MM.1S (cell line): ENCODE measurements at regions not wholly inside any gene's neighbourhood (a gene's known extent, or its start where the extent isn't known, plus 50 kb on each side); places are given as distances from the start of the nearest gene placed in this dataset.

Source experiments
- DNase-seq: peaks from one replicate; pipeline ENCODE4 v3.0.0-alpha.2; 2015
- H2AFZ ChIP-seq: fragments of 300-600 bp; sonication (generic); 2 replicates; pipeline ENCODE4 v1.6.0; 2016; ENCODE audit warnings: antibody characterized with exemption, low read length
- H3F3A ChIP-seq: fragments of 300-600 bp; sonication (generic); 2 replicates; pipeline ENCODE4 v1.6.1; 2016; ENCODE audit warnings: mild to moderate bottlenecking, antibody characterized with exemption, low read length, moderate library complexity, mixed read lengths; ENCODE audit not compliant: insufficient read depth
- H3K27ac ChIP-seq: fragments of 300-600 bp; sonication (generic); 2 replicates; pipeline ENCODE4 v1.5.1; 2016; ENCODE audit warnings: mild to moderate bottlenecking, low read length
- H3K27me3 ChIP-seq: fragments of 300-600 bp; sonication (generic); replicated peaks from 2 replicates; pipeline ENCODE4 v1.6.0; 2016; ENCODE audit warnings: low read length; ENCODE audit not compliant: insufficient read depth
- H3K36me3 ChIP-seq: fragments of 300-600 bp; sonication (generic); replicated peaks from 2 replicates; pipeline ENCODE4 v1.6.1; 2016; ENCODE audit warnings: mild to moderate bottlenecking, low read length, mixed read lengths; ENCODE audit not compliant: insufficient read depth
- H3K4me1 ChIP-seq: fragments of 300-600 bp; sonication (generic); 2 replicates; pipeline ENCODE4 v1.6.1; 2016; ENCODE audit warnings: low read length, mixed read lengths
- H3K4me2 ChIP-seq: fragments of 300-600 bp; sonication (generic); 2 replicates; pipeline ENCODE4 v1.6.0; 2016; ENCODE audit warnings: low read depth, low read length
- H3K4me3 ChIP-seq: fragments of 300-600 bp; sonication (generic); 2 replicates; pipeline ENCODE4 v1.5.1; 2016; ENCODE audit warnings: low read length, mixed read lengths
- H3K79me2 ChIP-seq: fragments of 300-600 bp; sonication (generic); 2 replicates; pipeline ENCODE4 v1.6.1; 2016; ENCODE audit warnings: mixed run types, low read length, mixed read lengths
- H3K9ac ChIP-seq: fragments of 300-600 bp; sonication (generic); 2 replicates; pipeline ENCODE4 v1.6.1; 2016; ENCODE audit warnings: low read length, mixed read lengths
- H3K9me2 ChIP-seq: fragments of 300-600 bp; sonication (generic); replicated peaks from 2 replicates; pipeline ENCODE4 v1.6.1; 2016; ENCODE audit warnings: mild to moderate bottlenecking, low read length, mixed read lengths; ENCODE audit not compliant: insufficient read depth
- H3K9me3 ChIP-seq: fragments of 300-600 bp; sonication (generic); replicated peaks from 2 replicates; pipeline ENCODE4 v1.6.1; 2016; ENCODE audit warnings: mild to moderate bottlenecking, low read length, mixed read lengths; ENCODE audit not compliant: insufficient read depth
- H4K20me1 ChIP-seq: fragments of 300-600 bp; sonication (generic); 2 replicates; pipeline ENCODE4 v1.6.1; 2016; ENCODE audit warnings: mild to moderate bottlenecking, low read length, moderate library complexity, mixed read lengths; ENCODE audit not compliant: insufficient read depth
- CTCF ChIP-seq: fragments of 300-600 bp; sonication (generic); IDR thresholded peaks from 2 replicates; pipeline ENCODE4 v1.5.1; 2016; ENCODE audit warnings: antibody characterized with exemption, low read length, mixed read lengths
- EZH2 ChIP-seq: fragments of 300-600 bp; sonication (generic); optimal IDR thresholded peaks from 2 replicates; pipeline ENCODE3; 2017; ENCODE audit warnings: low read depth, mild to moderate bottlenecking, antibody characterized with exemption, low read length, mixed read lengths
- EZH2phosphoT487 ChIP-seq: fragments of 300-600 bp; sonication (generic); IDR thresholded peaks from 2 replicates; pipeline ENCODE4 v1.6.1; 2018; ENCODE audit warnings: antibody characterized with exemption, low read length

- no peaks in the 10 kb centered on the region for H3F3A ChIP-seq
- H4K20me1 ChIP-seq = no peaks in the 10 kb centered on the region
- H3K4me2 ChIP-seq = no peak overlapping the region
- no peaks in the 10 kb centered on the region for H3K27me3 ChIP-seq
- H3K9me2 ChIP-seq = no peaks in the 10 kb centered on the region
- H3K4me3 ChIP-seq = no peak overlapping the region
- H3K9me3 ChIP-seq = no peaks in the 10 kb centered on the region
- H3K79me2 ChIP-seq = no peaks in the 10 kb centered on the region
- DNase-seq = no peak
- no peak overlapping the region for H3K9ac ChIP-seq
- H3K27ac ChIP-seq = no peak overlapping the region
- H3K4me1 ChIP-seq = no peaks in the 10 kb centered on the region
- no peaks in the 10 kb centered on the region for H3K36me3 ChIP-seq
- H2AFZ ChIP-seq = no peak overlapping the region
- TF ChIP-seq EZH2 (no peak), EZH2phosphoT487 (no peak), CTCF (no peak)
Observed at GRCh38 chr2:55973673-55974072, 50.1 kb upstream of the EFEMP1 start.

- Histone ChIP-seq H4K20me1 (no peaks in the 10 kb centered on the region), H3K4me1 (no peaks in the 10 kb centered on the region), H3K27ac (no peak overlapping the region), H3K79me2 (no peaks in the 10 kb centered on the region), H3F3A (no peaks in the 10 kb centered on the region), H3K4me2 (no peak overlapping the region), H3K4me3 (no peak overlapping the region), H3K9me3 (no peaks in the 10 kb centered on the region), H3K27me3 (no peaks in the 10 kb centered on the region), H3K36me3 (no peaks in the 10 kb centered on the region), H2AFZ (no peak overlapping the region), H3K9ac (no peak overlapping the region), H3K9me2 (no peaks in the 10 kb centered on the region)
- DNase-seq = no peak
- TF ChIP-seq CTCF = no peak
- TF ChIP-seq EZH2phosphoT487 = no peak
- TF ChIP-seq EZH2 = no peak
Observed at GRCh38 chr2:55976681-55977080, 53.1 kb upstream of the EFEMP1 start.

GRCh38 chr2:55985406-55985805 lies 61.8 kb upstream of the EFEMP1 start:
- Histone ChIP-seq H3K79me2 (no peaks in the 10 kb centered on the region), H3K4me2 (peak overlapping the region; percentile 11; the same call in 1 of the 2 replicates), H3K4me1 (peaks cover 12% of the 10 kb centered on the region), H3K9me3 (no peaks in the 10 kb centered on the region), H3K27me3 (no peaks in the 10 kb centered on the region), H2AFZ (no peak overlapping the region), H3K9ac (no peak overlapping the region), H3F3A (no peaks in the 10 kb centered on the region), H3K36me3 (no peaks in the 10 kb centered on the region), H3K4me3 (no peak overlapping the region), H4K20me1 (no peaks in the 10 kb centered on the region), H3K27ac (no peak overlapping the region), H3K9me2 (no peaks in the 10 kb centered on the region)
- DNase-seq = peak; percentile 48
- TF ChIP-seq EZH2 (no peak), CTCF (no peak), EZH2phosphoT487 (no peak)
